Endothelial cell of umbilical vein (primary cell): ENCODE measurements at regions not wholly inside any gene's neighbourhood (a gene's known extent, or its start where the extent isn't known, plus 50 kb on each side); places are given as distances from the start of the nearest gene placed in this dataset.

ENCODE experiments used
- BruUV-seq: library from RNA; stranded (reverse); fragments of 400-500 nt; replicated peaks from 2 replicates; lab custom pipeline; 2021; lab: Mats Ljungman, UMichigan
- CTCF ChIA-PET: fragments of 300-600, 350-600 bp; sonication (Branson Sonifier 250); formaldehyde crosslinking; loops from one replicate; lab custom pipeline; 2021; ENCODE audit warnings: antibody characterized with exemption, inconsistent platforms; lab: Charles Lee
- POLR2A ChIA-PET: fragments of 300-600, 350-600 bp; sonication (Branson Sonifier 250); formaldehyde crosslinking; loops from one replicate; lab custom pipeline; 2021; ENCODE audit warnings: antibody characterized with exemption, inconsistent platforms; lab: Charles Lee
- DNase-seq: peaks from one replicate; pipeline ENCODE4 v3.0.0-alpha.2; 2011; ENCODE audit warnings: low read depth, low spot score
- FAIRE-seq: peaks from 2 replicates; lab custom pipeline; 2011; peaks lifted over from hg19 to GRCh38; lab: Jason Lieb, UNC
- H2AFZ ChIP-seq: 2 replicates; pipeline ENCODE4 v1.6.0; 2012; ENCODE audit warnings: low read depth, low read length, control low read depth, inconsistent platforms
- H3K27ac ChIP-seq: 2 replicates; pipeline ENCODE4 v1.5.1; 2011; ENCODE audit warnings: low read depth, mild to moderate bottlenecking, control low read depth, low read length, moderate library complexity; ENCODE audit not compliant: insufficient read depth
- H3K27me3 ChIP-seq, 2 experiments: 2 replicates each; pipeline versions ENCODE4 v1.6.0 to v1.6.1; 2011; ENCODE audit warnings: low read length in 2 of 2, mixed read lengths in 1 of 2; ENCODE audit not compliant: control insufficient read depth in 2 of 2, insufficient read depth in 2 of 2
- H3K36me3 ChIP-seq, 2 experiments: 2 replicates in 1 of 2; 3 replicates in 1 of 2; pipeline ENCODE4 v1.5.1; 2011; ENCODE audit warnings: low read length in 2 of 2, mild to moderate bottlenecking in 1 of 2, moderate library complexity in 1 of 2; ENCODE audit not compliant: control insufficient read depth in 2 of 2, insufficient read depth in 2 of 2; ENCODE audit errors: extremely low read depth in 1 of 2
- H3K4me1 ChIP-seq: 3 replicates; pipeline ENCODE4 v1.5.1; 2011; ENCODE audit warnings: mild to moderate bottlenecking, low read length; ENCODE audit not compliant: control insufficient read depth, insufficient read depth; ENCODE audit errors: extremely low read depth
- H3K4me2 ChIP-seq: 2 replicates; pipeline ENCODE4 v1.6.1; 2011; ENCODE audit warnings: low read length, control low read depth, mixed read lengths; ENCODE audit not compliant: insufficient read depth
- H3K4me3 ChIP-seq, 3 experiments: fragments of 200-600 bp in 1 of 3; sonication (generic), shearing (Covaris generic) in 1 of 3; replicated peaks in 1 of 3; 2 replicates each; pipeline ENCODE4 v1.5.1; 2011 to 2016; ENCODE audit warnings: control low read depth in 3 of 3, low read length in 3 of 3, mild to moderate bottlenecking in 2 of 3, inconsistent platforms in 1 of 3, low read depth in 1 of 3, moderate library complexity in 1 of 3; ENCODE audit not compliant: insufficient read depth in 1 of 3
- H3K79me2 ChIP-seq: 2 replicates; pipeline ENCODE4 v1.6.0; 2012; ENCODE audit warnings: low read length, inconsistent platforms; ENCODE audit not compliant: control insufficient read depth, insufficient read depth
- H3K9ac ChIP-seq: replicated peaks from 2 replicates; pipeline ENCODE3; 2011; ENCODE audit warnings: low read length, control low read depth; ENCODE audit not compliant: insufficient read depth; ENCODE audit errors: extremely low read depth
- H3K9me1 ChIP-seq: replicated peaks from 3 replicates; pipeline ENCODE4 v1.6.0; 2011; ENCODE audit warnings: mild to moderate bottlenecking, low read length; ENCODE audit not compliant: control insufficient read depth, insufficient read depth; ENCODE audit errors: extremely low read depth
- H3K9me3 ChIP-seq: replicated peaks from 2 replicates; pipeline ENCODE4 v1.5.1; 2012; ENCODE audit warnings: low read length, inconsistent platforms; ENCODE audit not compliant: control insufficient read depth, insufficient read depth
- H4K20me1 ChIP-seq: replicated peaks from 2 replicates; pipeline ENCODE3; 2011; ENCODE audit warnings: mild to moderate bottlenecking, low read length; ENCODE audit not compliant: control insufficient read depth, insufficient read depth; ENCODE audit errors: extremely low read depth
- CTCF ChIP-seq, 2 donors: IDR thresholded peaks; 1 replicate in 1 of 2; 2 replicates in 1 of 2; pipeline ENCODE4 v1.5.1; 2011; ENCODE audit warnings: low read length in 2 of 2, mild to moderate bottlenecking in 2 of 2, moderate library complexity in 2 of 2, control low read depth in 1 of 2, inconsistent platforms in 1 of 2, low read depth in 1 of 2; ENCODE audit not compliant: insufficient read depth in 1 of 2; ENCODE audit errors: extremely low read depth in 1 of 2
- EZH2 ChIP-seq: IDR thresholded peaks from 2 replicates; pipeline ENCODE4 v1.6.1; 2012; ENCODE audit warnings: borderline replicate concordance, low read depth, mild to moderate bottlenecking, moderate library complexity, low read length, inconsistent platforms; ENCODE audit not compliant: severe bottlenecking
- FOS ChIP-seq: IDR thresholded peaks from 2 replicates; pipeline ENCODE4 v1.6.1; 2011; ENCODE audit warnings: mild to moderate bottlenecking, low read length, moderate library complexity, borderline replicate concordance; ENCODE audit not compliant: insufficient read depth
- GATA2 ChIP-seq: IDR thresholded peaks from 2 replicates; pipeline ENCODE4 v1.7.0; 2011; ENCODE audit warnings: low read depth, mild to moderate bottlenecking, moderate library complexity, mixed read lengths, low read length; ENCODE audit not compliant: insufficient read length, insufficient read depth
- JUN ChIP-seq: IDR thresholded peaks from 2 replicates; pipeline ENCODE4 v1.6.1; 2011; ENCODE audit warnings: borderline replicate concordance, low read depth; ENCODE audit not compliant: insufficient read length, insufficient read depth
- MYC ChIP-seq: IDR thresholded peaks from one replicate; pipeline ENCODE4 v1.6.1; 2011; ENCODE audit warnings: mild to moderate bottlenecking, low read depth, low read length
- POLR2A ChIP-seq: IDR thresholded peaks from 2 replicates; pipeline ENCODE4 v1.6.1; 2012; ENCODE audit warnings: low read depth, mild to moderate bottlenecking, control low read depth, low read length
- POLR2AphosphoS5 ChIP-seq: IDR thresholded peaks from 2 replicates; pipeline ENCODE4 v1.6.1; 2012; ENCODE audit warnings: low read depth, mild to moderate bottlenecking, control low read depth, low read length, moderate library complexity; ENCODE audit not compliant: insufficient read depth
- dilution Hi-C: fragments of 300-500 bp; cut with MboI; formaldehyde crosslinking; loops from one replicate; pipeline ENCODE4 v1.15.0; 2019; ENCODE audit warnings: low sequenced_read_pairs; ENCODE audit not compliant: extremely low pct_ligation_motif_present
- intact Hi-C: fragments of 100-400 bp; cut with micrococcal nuclease; formaldehyde crosslinking; loops from one replicate; pipeline ENCODE4 v1.10.0; 2022
- TF ChIP-seq, protein P1 (sequence below): IDR thresholded peaks from 2 replicates; pipeline ENCODE4 v1.6.1; 2011; ENCODE audit not compliant: insufficient read depth, insufficient read length

DNA sequence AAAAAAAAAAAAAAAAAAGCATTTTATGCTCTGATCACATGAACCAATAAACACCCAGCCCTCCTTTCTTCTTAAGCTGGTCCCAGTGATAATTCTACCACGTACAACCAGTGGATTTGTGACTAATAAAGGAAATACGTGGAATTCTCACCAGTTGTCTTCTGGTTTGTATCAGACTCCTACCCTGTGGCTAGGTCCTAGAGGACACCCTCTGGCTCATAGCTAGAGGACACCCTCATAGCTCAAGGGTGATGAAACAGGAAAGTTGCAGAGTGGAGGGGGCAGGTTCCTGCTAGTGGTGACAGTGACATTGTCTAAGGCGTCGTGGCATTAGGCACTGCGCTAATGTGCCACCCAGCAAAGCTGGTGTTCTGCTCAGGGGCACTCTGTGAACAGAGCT, 167.8 kb downstream of the BCL11A start:
- dilution Hi-C loops (no loop called here), intact Hi-C loops (no loop called here)
- Histone ChIP-seq H3K36me3 (no peaks in the 10 kb centered on the region), H4K20me1 (no peaks in the 10 kb centered on the region), H3K9me1 (no peaks in the 10 kb centered on the region), H3K79me2 (no peaks in the 10 kb centered on the region), H3K4me3 (no peak overlapping the region), H3K4me1 (no peaks in the 10 kb centered on the region), H3K27me3 (no peaks in the 10 kb centered on the region), H2AFZ (no peak overlapping the region), H3K9me3 (no peaks in the 10 kb centered on the region), H3K4me2 (no peak overlapping the region), H3K9ac (no peak overlapping the region), H3K27ac (no peak overlapping the region)
- BruUV-seq = no TSS peak
- POLR2A ChIA-PET = no interaction called here
- DNase-seq (no peak), FAIRE-seq (no peak)
- CTCF ChIA-PET = no interaction called here
- TF ChIP-seq GATA2 (no peak), EZH2 (no peak), MYC (no peak), POLR2A (no peak), JUN (no peak), POLR2AphosphoS5 (no peak), CTCF (IDR thresholded peaks at IDR 0.05; ENCODE audit: extremely low read depth in 1 of 2, insufficient read depth in 1 of 2, low read depth in 1 of 2, low read length in 2 of 2) (no peak), FOS (no peak)
- TF ChIP-seq, protein P1, sequence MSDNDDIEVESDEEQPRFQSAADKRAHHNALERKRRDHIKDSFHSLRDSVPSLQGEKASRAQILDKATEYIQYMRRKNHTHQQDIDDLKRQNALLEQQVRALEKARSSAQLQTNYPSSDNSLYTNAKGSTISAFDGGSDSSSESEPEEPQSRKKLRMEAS = no peak
